GM12878 (cell line): ENCODE measurements at regions not wholly inside any gene's neighbourhood (a gene's known extent, or its start where the extent isn't known, plus 50 kb on each side); places are given as distances from the start of the nearest gene placed in this dataset.

ENCODE experiments used
- CHD1 ChIP-seq: IDR thresholded peaks from 2 replicates; pipeline ENCODE4 v1.6.1; 2012; ENCODE audit warnings: low read depth, low read length, improper control_type of control experiment
- CTCF ChIP-seq, 3 experiments: IDR thresholded peaks in 2 of 3; conservative IDR thresholded peaks in 1 of 3; 2 replicates each; pipeline ENCODE4 v1.5.1; 2011; ENCODE audit warnings: low read depth in 3 of 3, low read length in 3 of 3, mild to moderate bottlenecking in 3 of 3, control low read depth in 2 of 3, moderate library complexity in 2 of 3, inconsistent platforms in 1 of 3, mixed read lengths in 1 of 3; ENCODE audit not compliant: control insufficient read depth in 2 of 3, insufficient read depth in 1 of 3; ENCODE audit errors: extremely low read depth in 1 of 3
- ETV6 ChIP-seq, 2 experiments: fragments of 450-650 bp in 1 of 2; IDR thresholded peaks in 1 of 2; conservative IDR thresholded peaks in 1 of 2; 2 replicates each; pipeline ENCODE4 v1.6.1; 2014; ENCODE audit warnings: antibody characterized with exemption in 1 of 2, borderline replicate concordance in 1 of 2, low read depth in 1 of 2, mild to moderate bottlenecking in 1 of 2, moderate library complexity in 1 of 2
- PBX3 ChIP-seq: IDR thresholded peaks from 2 replicates; pipeline ENCODE4 v1.6.1; 2011; ENCODE audit warnings: mild to moderate bottlenecking, low read depth, low read length, moderate library complexity; ENCODE audit not compliant: insufficient replicate concordance
- POLR2AphosphoS5 ChIP-seq: IDR thresholded peaks from 2 replicates; pipeline ENCODE4 v1.6.1; 2011; ENCODE audit warnings: mild to moderate bottlenecking, low read length, inconsistent platforms
- PRDM15 ChIP-seq: fragments of 450-650 bp; formaldehyde crosslinking; IDR thresholded peaks from 2 replicates; pipeline ENCODE4 v1.4.0; 2020; ENCODE audit warnings: mild to moderate bottlenecking, moderate library complexity
- RB1 ChIP-seq: fragments of 450-650 bp; formaldehyde crosslinking; IDR thresholded peaks from 2 replicates; pipeline ENCODE4 v1.6.1; 2017; ENCODE audit warnings: mild to moderate bottlenecking, borderline replicate concordance
- RCOR1 ChIP-seq: conservative IDR thresholded peaks from 2 replicates; pipeline ENCODE4 v1.6.1; 2012; ENCODE audit warnings: low read depth, low read length, improper control_type of control experiment
- REST ChIP-seq: IDR thresholded peaks from 2 replicates; pipeline ENCODE4 v1.6.1; 2012; ENCODE audit warnings: mild to moderate bottlenecking, low read depth, low read length
- SRF ChIP-seq, 2 experiments: IDR thresholded peaks; 2 replicates each; pipeline ENCODE4 v1.6.1; 2011; ENCODE audit warnings: low read depth in 2 of 2, low read length in 2 of 2, mild to moderate bottlenecking in 1 of 2, moderate library complexity in 1 of 2
- TAF1 ChIP-seq: IDR thresholded peaks from 2 replicates; pipeline ENCODE4 v1.6.1; 2011; ENCODE audit warnings: mild to moderate bottlenecking, low read depth, low read length, borderline replicate concordance
- USF2 ChIP-seq: IDR thresholded peaks from 2 replicates; pipeline ENCODE4 v1.6.1; 2011; ENCODE audit warnings: low read depth, low read length, improper control_type of control experiment, borderline replicate concordance
- ZBTB11 ChIP-seq: fragments of 450-650 bp; formaldehyde crosslinking; IDR thresholded peaks from 2 replicates; pipeline ENCODE4 v1.5.0; 2022; ENCODE audit warnings: mild to moderate bottlenecking, missing genetic modification characterization
- ZNF622 ChIP-seq: fragments of 450-650 bp; IDR thresholded peaks from 2 replicates; pipeline ENCODE4 v1.6.1; 2017; ENCODE audit warnings: mild to moderate bottlenecking, inconsistent platforms

GRCh38 chr14:101276309-101277091, 284.8 kb upstream of the DIO3 start:
- TF ChIP-seq POLR2AphosphoS5 (no peak), ZNF622 (no peak), CTCF (IDR thresholded peaks at IDR 0.05 in 2 of 3, conservative IDR thresholded peaks at IDR 0.05 in 1 of 3; ENCODE audit: control insufficient read depth in 2 of 3, extremely low read depth in 1 of 3, insufficient read depth in 1 of 3, low read depth in 3 of 3, low read length in 3 of 3) (no peak), PBX3 (no peak), SRF (IDR thresholded peaks at IDR 0.05; ENCODE audit: low read depth in 2 of 2, low read length in 2 of 2) (no peak), PRDM15 (CRISPR knock-in tag) (no peak), RB1 (no peak), ZBTB11 (CRISPR knock-in tag) (no peak), ETV6 (conservative IDR thresholded peaks at IDR 0.05 in 1 of 2, IDR thresholded peaks at IDR 0.05 in 1 of 2; ENCODE audit: borderline replicate concordance in 1 of 2, low read depth in 1 of 2) (no peak), REST (no peak), TAF1 (no peak), CHD1 (no peak), RCOR1 (no peak), USF2 (no peak)
